HPDE6-E6E7 (cell line): ENCODE measurements at regions not wholly inside any gene's neighbourhood (a gene's known extent, or its start where the extent isn't known, plus 50 kb on each side); places are given as distances from the start of the nearest gene placed in this dataset.

Source experiments
- DNase-seq: peaks from one replicate; pipeline ENCODE4 v3.0.0; 2011; ENCODE audit warnings: missing footprints; ENCODE audit errors: extremely low spot score

DNA sequence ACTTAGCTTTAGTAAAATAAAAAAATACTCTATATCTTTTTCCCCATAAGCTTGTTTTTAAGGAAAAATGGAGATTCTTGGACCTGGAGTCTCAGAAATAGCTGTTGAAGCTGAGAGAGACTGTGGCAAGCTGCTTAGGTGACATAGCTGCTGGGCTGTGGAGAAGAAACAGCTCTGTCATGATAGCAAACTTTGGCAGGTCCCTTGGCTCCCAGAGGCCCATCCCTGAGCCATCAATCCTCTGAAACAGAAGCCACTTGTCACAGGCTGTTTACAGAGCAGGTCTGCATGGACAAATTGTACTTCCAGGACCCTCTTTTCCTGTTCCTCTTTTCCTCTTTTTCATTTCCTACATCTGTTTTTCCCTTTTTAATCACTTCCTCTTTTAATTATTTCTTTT, 1370.1 kb upstream of the CRIM1 start:
- DNase-seq: no peak

DNA sequence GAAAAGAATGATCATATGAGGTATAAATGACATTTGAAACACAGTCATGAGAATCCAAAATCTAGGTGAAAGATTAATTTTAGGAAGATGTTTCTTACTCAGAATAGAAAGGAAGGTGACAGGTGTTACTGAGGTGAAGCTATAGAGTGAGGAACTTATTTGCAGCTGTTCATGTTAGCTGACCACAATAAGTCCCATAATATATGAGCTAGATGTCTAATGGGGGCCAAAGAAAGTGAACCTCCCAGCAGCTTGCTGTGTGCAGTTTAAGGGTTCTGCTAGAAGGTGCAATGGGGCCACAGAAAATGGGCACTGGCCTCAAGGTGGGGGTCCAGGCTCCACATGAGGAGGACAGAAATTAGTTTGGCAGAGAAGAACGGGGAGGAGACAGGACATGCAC, 1374.9 kb upstream of the CRIM1 start:
- DNase-seq: no peak

DNA sequence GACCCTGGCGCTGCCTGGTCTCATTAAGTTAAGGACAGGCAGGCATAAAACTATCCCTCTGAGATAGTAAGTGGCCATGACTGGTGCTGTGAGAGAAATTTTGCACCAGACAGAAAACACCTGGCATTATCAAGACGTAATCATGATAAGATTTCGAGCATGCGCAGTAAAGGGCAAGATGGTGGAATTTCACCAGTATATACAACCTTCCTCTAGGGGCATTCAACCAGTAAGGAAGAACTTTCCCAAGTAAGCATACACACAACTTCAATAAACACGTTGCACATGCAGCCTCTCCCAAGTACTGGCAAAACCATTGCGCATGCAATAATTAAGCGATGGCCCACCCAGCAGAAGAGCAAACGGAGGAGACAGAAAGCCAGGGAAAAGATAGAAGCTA, 1376.4 kb upstream of the CRIM1 start:
- DNase-seq: no peak

DNA sequence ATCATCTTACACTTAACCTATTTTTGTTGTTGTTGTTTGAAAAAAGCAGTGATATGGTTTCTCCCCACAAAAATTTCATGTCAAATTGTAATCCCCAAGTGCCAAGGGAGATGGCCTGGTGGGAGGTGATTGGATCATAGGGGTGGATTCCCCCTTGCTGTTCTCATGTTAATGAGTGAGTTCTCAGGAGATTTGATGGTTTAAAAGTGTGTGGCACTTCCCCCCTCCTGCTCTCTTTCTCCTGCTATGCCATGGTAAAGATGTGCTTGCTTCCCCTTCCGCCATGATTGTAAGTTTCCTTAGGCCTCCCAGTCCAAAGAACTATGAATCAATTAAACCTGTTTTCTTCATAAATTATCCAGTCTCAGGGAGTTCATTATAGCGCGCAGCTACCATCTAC, 1362.7 kb upstream of the FAM98A start:
- DNase-seq: no peak

DNA sequence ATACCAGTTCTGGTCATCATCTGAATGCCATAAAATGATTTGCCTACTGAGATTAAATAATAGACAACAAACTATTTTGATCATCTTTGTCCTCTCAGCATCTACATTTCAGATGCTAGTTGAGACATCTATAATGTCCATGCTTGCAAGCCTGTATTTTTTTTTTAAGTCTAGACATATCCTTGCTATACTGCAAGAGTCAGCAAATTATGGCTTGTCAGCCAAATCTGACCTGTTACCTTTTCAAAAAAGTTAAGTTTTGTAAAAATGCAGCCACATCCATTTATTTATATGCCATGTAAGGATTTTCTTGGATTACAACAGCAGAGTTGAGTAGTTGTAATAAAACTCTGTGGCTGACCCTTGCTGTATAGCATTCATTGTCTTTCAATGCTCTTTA, 1355.7 kb upstream of the FAM98A start:
- no peak for DNase-seq

DNA sequence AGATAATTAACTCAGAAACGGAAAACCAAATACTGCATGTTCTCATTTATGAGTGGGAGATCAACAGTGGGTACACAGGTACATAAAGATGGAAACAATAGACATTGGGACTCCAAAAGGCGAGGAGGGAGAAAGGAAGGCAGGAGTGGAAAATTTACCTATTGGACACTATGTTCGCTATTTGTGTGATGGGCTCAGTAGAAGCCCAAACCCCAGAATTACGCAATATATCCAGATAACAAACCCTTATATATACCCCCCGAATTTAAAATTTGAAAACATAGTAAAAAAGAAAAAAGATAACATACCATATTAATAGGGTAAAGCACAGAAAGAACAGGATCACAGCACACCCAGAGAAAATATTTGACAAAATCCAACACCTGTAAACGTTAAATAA, 1351.7 kb upstream of the FAM98A start:
- DNase-seq: no peak

DNA sequence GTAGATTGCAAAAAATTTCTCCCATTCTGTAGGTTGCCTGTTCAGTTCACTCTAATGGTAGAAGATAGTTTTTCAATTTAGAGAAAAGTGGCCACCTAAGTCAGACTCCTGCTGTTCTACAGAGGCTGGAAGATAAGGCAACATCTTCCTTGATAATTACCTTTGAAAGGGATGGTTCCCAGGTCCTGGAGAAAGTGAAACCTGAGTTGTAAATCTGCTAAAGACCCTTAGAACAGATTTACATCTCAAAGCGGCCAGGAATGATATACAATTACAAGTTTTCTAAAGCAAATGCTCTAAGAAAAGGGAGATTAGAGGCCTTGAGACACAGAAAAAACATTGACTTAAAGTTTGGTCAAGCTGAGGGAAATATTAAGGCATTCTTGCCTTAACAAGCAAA, 1350.2 kb upstream of the FAM98A start:
- no peak for DNase-seq

DNA sequence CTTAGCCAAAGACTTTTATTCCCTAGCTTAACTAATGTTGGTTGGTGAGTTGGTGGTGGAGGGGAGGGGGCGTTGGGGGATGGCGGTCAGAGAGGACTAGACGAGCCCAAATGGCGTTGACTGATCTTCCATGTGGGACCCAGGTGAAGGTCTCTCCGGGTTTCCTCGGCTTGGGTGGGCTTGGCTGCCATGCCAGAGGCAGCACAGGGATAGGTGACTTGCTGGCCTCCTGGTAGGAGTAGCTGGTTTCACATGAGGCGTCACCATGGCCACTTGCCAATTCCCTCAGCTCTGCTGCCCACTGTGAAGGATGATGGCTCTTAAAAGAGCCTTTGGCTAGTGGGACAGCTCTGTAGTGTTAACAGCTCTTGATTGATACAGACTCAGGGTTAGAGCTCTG, 1337.0 kb upstream of the FAM98A start:
- DNase-seq: no peak

DNA sequence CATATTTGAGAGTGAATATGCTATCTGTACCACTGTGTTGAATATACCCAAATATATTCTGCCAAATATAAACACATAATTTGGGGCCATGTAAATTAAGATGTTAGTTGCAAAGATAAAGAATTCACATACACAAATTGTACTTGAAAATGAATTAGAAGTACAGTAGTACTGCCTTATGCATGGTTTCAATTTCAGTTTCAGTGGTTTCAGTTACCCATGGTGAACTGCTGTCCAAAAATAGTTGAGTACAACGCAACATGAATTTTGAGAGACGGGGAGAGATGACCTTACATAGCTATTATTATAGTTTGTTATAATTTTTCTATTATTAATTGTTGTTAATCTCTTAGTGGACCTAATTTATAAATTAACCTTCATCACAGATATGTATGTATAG, 1313.0 kb upstream of the FAM98A start:
- DNase-seq: no peak

DNA sequence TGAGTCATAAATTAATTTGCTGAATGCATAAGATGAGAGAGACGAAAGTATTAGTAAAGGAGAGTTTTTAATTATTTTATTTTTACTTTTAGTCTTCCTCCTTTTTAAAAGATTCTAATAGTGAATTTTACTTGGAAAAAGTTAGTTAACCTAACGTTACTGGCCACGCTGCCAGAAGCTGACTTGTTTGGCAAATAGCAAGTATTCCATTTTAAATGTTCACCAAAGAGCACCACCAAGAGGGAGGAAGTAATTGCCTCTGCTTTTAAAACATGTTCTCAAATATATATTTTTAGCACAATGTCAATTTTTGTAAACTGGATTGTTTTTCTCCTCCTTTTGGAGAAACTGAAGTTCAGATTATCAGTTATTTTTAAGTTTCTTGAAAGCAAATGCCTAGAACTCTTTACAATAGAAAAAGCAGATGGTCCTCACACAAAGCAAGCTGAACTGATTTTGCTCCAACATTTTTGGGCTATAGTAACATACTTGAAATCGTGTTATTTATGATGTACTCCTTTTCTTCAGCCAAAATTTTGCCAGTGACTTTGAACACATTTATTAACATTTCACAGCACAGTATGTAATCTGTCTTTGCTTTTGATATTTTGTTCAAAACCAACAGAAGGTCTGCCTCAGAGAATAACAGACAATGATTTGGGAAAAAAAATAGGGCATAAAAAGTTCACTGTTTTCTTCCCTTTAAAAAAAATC, 1311.0 kb upstream of the FAM98A start:
- no peak for DNase-seq

DNA sequence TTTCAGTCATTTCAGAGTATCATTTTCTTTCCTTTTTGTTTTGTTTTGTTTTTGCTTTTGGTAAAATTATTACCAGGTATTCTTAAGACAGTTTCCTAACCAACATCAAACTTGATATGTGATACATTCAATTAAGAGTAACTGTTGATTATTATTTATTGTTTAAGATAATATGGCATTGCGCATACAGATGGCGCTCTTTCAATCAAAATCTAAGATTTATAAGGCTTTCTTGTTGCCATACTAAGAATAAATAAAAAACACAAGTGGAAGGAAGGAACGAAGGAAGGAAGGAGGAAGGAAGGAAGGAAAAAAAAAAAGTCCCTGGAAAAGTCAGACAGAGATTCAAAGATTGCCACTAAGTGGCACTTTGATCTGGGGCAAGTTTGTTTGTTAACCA, 1308.7 kb upstream of the FAM98A start:
- no peak for DNase-seq

DNA sequence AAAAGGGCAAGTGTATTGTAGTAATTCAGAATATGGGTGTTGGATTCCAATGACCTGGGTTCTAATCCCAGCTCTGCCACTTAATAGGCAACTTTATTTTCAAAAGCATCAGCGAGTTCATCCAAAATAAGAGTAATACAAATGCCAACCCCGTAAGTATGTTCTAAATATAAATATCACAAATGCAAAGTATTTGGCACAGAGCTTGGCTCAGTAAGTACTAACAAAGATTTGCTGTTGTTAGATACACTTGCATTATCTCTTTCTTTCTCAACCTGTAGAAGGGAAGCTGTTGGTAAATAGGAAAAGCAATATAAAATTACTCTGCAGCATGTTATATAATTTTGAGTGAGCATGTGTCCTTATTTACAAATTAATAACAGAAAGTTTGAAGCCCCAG, 1302.6 kb upstream of the FAM98A start:
- no peak for DNase-seq

DNA sequence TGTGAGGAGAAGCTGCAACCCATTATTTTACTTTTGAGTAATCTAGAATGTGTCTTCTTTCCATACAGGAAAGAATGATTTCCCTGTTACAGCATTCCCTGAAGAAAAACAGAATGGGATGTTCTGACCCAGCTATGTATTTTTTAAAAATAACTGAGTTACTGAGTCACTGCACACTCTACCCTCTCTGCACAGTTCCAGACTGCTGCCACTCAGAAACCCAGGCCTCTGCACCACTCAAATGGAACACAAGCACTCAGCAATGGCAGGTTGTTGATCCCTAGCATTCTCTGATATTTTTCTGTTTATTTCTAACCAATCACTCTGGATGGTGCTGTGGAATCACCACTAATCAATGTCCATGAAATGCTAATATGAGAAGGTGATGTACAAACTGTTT, 1300.0 kb upstream of the FAM98A start:
- no peak for DNase-seq

DNA sequence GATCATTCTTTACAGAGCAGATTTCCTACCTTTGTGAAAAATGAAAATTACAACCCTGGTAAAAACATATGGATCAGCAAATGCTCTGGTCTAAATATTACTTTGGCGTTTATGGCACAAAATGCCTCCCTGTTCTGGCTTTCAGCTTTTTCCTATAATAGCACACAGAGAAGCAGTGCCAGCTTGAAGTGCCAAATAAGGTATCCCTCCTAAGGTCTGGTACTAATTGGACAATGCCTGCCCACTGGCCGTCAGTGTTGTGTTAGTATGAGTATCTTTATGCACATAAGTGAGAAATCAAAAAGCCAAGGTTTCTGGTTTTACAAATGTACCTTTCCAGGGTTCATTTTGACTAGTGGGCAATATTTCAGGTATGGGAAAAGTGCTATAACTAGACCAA, 1293.7 kb upstream of the FAM98A start:
- DNase-seq: no peak

DNA sequence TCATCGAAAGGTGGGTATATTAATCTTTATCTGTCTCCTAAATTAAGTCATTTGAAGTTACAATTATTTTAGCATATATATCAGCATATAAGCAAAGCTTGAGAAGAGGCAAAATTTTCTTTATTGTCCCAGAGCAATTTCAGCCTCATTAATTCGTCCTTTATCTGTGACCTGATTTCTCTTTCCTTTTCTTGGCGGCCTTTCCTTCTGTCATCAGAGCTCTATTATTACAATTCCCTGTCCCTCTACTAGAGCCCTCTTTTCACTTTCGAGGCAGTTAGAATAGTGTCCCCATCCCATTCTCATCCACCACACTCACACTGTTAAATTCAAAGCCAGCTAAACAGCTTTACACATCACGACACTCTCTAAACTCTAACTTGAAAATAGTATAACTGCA, 1293.2 kb upstream of the FAM98A start:
- DNase-seq: no peak

DNA sequence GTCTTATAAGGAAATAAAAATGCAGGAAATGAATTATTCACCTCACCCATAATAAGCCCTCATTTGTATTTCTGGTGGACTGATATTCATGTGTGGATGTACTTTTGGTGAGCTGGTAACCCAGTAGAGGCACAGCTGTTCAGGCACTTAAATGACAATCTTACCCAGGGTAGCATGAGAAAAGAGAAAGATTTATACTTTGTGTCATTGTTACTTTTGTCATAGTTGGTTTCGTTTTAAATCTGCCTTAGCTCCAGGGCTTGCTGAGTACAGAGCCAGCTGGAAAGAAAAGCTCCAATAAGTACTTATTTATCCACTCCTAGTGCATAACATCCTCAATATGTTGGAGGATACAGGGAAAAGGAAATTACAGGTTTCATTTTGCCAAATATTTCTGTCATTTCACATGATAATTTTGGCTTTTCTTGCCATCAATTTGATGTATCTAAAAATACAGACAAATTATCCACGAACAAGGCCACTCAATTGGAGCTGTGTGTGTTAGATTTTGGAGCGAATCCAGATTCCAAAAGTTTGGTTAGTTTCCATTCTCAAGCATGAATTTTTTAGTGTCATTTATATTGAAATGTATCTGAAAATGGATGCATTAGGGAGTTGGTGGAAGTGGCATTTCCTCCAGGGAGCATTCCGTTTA, 1276.1 kb upstream of the FAM98A start:
- no peak for DNase-seq

DNA sequence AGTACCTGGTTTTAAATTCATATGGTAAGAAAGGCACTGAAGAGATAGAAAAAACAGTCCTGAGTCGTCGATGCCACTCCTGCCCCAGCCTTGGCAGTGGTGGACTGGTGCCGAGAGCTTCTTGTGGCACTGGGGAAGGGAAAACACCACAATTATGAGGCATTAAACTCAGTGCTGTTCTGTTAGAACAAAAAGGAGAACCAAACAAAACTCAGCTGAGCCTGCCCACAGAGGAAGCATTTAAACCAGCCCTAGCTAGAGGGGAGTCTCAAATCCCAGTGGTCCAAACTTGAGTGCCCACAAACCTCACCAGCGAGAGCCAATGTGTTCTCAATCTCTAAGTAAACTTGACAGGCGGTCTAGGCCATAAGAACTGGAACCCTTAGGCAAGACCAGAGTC, 1254.5 kb upstream of the FAM98A start:
- no peak for DNase-seq

DNA sequence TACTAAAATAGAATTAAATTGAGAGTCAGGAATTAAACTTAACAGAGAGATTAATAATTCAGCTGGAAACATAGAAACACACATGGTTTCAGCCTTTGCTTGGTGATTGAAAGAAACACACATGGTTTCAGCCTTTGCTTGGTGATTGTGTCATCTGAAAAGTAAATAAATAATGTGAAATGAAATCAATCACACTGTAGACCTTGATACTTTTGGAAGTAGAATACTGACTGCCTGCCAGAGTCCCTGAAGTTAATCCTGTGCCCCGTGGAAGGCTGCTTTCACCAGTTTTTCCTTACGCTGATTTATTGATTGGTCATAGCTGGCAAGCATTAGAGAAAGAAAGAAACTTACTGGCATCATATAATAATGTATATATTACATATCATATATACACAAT, 1252.7 kb upstream of the FAM98A start:
- DNase-seq: no peak

DNA sequence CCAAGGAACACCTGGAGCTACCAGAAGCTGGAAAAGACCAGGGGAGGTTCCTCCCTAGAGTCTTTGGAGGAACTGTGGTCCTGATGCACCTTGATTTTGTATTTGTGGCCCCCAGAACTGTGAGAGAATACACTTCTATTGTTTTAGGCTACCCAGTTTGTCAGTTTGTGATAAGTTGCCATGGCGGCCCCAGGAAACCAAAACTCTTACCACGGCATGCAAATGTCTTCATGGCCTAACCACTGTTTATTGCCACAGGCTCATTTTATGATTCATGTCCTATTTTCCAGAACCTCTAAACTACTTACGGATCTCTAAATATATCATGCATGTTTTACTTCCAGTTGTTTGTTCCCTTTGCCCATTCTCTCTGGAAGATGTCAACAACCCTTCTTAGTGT, 1250.7 kb upstream of the FAM98A start:
- no peak for DNase-seq

DNA sequence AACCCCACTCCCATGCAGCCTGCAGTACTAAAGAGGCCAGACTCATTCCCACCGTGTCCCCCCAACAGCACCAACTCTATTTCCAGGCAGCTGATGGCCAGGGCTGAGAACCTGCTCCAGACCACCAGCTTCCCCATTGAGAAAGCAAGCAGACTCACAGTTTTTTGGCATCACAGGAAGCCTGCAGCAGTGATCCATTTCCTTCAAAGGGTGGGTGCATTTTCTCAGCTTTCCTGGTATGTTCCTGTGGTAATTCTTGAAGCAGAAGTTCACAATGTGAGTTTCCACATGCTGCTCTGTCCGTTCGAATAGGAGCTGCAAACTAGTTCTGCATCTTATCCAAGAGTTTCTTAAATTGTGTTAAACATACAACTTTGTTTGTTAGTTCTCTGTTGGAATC, 1249.6 kb upstream of the FAM98A start:
- no peak for DNase-seq

DNA sequence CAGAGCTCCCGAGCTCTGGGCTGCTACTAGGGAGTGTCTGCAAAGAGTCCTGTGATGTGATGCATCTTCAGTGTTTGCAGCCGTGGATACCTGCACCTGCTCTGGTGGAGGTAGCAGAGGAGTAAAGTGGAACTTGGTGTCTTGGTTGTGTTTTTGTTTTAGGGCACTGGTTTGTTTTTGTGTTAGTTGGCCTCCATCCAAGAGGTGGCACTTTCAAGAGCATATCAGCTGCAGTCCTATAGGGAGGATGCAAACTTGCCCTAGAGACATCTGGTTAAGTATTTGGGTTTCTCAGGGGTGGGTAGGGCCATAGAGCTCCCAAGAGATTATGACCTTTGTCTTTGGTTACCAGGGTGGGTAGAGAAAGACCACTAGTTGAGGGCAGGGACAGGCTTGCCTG, 1249.0 kb upstream of the FAM98A start:
- no peak for DNase-seq

DNA sequence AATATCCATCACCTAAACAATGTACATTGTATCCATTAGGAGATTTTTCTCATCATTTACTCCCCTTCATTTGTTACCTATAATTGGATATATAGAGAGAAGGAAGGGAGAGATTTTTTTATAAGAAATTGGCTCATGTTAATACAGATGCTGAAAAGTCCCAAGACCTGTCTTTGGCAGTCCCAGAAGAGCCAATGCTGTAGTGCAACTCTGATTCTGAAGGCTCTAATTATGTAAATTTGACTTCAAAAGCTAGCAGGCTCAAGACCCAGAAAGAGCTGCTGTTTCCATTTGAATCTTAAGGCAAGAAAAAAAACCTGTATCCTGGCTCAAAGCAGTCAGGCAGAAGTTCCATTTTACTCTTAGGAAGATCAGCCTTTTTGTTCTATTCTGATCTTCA, 1245.5 kb upstream of the FAM98A start:
- DNase-seq: no peak

DNA sequence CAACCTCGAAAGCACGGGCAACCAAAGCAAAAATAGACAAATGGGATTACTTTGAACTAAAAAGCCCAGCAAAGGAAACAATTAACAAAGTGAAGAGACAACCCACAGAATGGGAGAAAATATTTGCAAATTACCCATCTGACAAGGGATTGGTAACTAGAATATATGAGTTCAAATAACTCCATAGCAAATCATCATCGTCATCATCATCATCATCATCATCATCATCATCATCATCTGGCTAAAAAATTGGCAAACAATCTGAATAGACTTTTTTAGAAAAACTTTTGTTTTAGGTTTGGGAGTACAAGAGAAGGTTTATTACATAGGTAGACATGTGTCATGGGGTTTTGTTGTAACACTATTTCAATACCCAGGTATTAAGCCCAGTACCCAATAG, 1239.3 kb upstream of the FAM98A start:
- DNase-seq: no peak

DNA sequence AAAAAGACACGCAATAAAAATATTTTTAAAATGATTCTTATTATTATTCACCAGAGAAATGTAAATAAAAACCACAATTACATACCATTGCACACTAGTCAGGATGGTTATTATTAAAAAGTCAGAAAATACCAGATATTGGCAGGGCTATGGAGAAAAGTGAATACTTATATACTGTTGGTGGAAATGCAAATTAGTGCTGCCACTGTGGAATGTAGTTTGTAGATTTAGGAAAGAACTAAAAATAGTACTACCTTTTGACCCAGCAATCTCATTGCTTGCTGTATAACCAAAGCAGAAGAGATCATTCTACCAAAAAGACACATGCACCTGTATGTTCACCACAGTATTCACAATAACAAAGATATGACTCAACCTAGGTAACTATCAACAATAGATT, 1237.3 kb upstream of the FAM98A start:
- DNase-seq: no peak
